Central memory CD4-positive, alpha-beta T cell (primary cell): ENCODE measurements at regions not wholly inside any gene's neighbourhood (a gene's known extent, or its start where the extent isn't known, plus 50 kb on each side); places are given as distances from the start of the nearest gene placed in this dataset.
"Not testable (repeated sequence)": the region's sequence is repeated elsewhere in the genome, so short reads cannot be mapped to it uniquely, and the experiment has no call there.

Experiments
- DNase-seq: peaks from one replicate; pipeline ENCODE4 v3.0.0; 2022

DNA sequence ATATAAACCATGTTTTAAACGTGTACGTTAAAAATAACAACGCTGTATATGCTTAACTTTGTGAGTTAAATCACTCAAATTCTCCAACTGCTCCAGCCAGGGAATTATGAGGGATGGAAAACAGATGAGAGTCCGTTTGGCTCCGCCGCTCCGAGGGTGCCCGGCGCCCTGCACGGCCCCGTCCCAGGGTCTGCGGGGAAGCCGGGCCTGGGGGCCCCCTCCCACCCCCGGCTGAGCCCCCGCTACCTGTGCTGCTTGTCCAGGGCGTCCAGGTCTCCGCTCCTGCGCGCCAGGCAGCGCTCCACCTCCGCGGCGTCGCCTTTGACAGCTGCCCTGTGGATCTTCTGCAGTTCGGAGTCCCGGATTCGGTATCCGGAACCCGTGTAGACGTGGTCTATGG, 415.5 kb downstream of the FOXD4L4 start:
- not testable (repeated sequence) for DNase-seq

DNA sequence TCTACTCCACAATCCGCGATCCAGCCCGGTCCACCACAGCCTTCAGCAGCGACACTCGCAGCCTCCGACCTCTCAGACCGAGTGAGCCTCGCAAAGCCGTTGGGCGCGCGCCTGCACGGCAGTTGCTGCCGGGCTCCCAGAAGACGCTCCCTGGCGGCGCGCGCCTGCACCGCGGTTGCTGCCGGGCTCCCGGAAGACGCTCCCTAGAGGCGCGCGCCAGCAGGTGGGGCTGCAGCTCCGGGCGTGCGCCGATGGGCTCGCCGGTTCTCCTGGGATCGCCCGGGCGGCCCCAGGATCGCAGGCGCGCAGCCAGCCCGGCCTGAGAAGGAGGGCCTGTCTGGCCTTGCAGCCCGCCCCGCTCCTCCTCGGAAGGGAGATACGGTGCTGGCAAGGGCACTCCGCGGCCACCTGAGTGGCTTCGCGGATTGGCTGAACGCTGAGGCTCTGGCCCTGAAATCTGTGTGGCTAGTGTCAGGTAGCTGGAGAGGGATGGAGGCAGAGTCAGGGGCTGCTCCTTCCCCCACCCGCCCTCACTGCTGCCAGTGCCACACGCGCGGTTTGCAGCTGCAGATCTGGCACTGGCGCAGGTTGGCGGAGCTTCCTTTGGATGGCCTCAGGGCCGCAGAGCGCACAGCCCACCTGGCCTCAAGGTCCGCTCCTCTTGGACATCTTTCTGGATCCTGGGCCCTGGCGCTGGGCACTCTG, 416.2 kb downstream of the FOXD4L4 start:
- not testable (repeated sequence) for DNase-seq

DNA sequence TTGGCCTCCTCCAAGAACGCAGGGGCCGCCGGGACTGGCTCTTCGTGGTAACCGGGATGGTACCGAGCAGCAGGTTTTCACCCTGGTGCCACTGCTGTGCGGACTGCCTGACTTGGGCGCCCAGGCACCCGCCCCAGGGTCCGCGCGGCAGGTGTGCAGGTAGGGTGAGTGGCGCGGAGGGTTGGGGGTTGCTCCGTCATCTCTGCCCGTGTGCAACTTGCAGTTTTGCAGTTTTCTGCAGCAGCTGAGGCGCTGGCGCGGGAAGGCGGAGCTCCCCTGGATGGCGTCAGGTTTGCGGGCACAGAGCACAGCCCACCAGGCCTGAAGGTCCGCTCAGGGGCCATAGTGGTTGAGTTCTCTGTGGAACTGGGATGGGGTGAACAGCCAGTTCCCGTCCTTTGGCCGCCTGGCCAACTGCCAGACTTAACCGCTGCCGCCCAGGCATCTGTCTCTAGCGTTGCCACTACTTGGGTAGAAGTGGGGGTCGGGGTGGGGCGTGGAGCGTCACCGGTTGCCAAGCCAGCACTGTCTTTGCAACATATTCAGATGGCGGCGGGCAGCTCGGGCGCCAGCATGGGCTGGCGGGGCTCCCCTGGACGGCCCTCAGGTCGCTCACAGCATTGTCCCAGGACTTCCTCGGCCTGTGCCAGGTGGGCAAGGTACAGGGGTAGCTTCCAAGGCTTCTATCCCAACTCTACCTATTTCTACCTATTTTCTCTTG, 417.2 kb downstream of the FOXD4L4 start:
- not testable (repeated sequence) for DNase-seq

DNA sequence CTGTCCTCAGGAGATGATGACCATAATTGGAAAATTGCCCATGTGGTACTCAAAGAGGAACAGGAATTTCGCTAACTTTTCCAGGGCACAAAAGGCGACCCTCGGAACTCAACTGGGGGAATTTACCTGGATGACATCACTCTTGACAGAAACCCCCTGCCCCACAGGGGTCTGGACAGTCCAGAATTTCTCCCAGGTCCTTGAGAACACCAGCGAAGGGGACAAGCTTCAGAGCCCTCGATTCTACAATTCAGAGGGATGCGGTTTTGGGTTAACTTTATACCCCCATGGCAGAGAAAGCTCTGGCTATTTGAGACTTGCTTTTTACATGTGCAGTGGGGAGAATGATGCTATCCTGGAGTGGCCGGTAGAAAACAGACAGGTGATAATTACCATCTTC, 445.4 kb downstream of the FOXD4L4 start:
- DNase-seq: not testable (repeated sequence)

DNA sequence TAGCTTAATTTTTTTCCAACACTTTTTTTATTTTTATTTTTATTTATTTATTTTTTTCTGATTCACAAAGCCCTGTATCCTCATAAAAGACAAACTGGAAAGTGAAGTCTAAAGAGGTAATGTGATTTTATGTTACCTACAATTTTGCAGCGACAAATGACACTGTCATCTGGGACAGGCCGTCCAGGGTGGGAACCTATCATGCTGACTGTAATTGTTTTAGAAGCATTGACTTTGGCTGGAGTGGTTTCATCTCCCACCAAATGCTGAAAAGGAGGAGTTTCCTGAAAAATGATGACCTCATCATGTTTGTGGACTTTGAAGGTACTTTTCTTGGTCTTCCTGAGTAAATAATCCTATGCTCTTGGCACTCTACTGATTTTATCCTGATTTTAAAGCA, 446.7 kb downstream of the FOXD4L4 start:
- DNase-seq: not testable (repeated sequence)

DNA sequence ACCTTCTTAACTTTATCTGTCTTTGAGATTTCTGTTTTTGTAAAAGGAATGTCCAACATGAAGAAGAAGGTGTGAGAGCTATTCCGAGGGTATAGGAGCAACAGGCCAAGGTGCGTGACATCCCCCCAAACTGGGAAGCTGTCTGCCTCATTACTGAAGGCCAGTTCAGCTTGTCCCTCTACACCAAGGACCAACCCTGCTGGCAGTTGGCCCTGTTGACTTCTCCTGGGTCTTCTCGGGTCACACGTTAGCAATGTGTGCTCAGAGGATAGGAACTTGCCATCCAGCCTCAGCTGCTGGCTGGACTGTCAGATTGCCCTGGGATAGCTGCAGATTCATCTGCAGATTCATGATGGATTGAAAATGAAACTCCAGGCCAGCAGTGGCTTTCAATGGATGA, 460.3 kb downstream of the FOXD4L4 start:
- not testable (repeated sequence) for DNase-seq

DNA sequence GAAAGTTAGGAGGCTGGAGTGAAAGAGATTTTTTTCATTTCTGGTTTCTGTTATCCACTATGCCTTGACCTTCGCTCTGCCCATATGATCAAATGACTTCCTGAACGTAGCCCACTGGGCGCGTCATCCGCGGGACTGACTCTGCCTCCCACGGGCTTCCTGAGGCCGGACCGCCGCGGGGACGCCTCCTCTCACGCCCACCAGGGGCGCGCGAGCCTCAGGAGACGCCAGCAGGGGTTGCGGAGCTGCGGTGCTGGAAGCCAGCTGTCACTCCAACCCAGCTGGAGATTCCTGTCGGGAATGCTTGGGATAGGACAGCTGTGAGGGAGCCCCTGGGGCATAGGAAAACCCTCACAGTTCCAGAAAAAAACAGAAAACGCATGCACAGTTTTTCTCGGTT, 461.5 kb downstream of the FOXD4L4 start:
- DNase-seq: not testable (repeated sequence)

DNA sequence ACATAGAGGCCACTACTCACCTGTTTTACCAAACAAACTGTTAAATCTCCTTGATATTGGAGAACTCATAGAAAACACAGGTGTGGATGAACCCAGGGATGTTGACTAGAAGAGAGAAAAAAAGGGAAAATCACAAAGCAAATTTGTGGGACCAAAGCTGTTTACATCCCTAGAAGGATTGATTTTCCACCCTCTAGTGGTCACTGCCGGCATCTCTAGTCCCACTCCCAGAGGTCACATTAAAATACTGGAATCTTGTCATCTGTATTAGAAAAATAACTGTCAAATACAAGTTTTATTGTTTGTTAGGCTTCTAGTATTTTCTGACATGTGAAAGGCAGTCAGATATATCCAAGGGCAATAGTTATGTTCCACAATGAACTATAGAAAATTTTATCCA, 469.7 kb downstream of the FOXD4L4 start:
- not testable (repeated sequence) for DNase-seq

DNA sequence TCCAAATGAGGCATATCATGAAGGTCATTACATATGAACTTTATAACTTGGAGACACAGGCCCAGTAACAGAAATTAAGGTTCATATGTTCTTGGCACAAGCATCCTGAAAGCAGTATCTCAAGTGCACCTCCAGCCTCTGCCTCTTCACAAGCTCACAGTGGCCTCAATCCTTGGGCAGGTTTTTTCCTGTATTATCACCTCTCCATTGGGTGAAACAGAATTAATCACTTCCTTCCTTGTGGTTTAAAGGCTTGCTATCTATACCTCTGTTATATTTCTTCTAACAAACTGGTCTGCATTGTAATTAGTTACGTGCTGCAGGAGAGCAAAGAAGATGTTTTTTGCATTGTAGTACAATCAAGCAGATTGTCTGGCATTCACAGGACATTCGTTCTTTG, 471.0 kb downstream of the FOXD4L4 start:
- DNase-seq: not testable (repeated sequence)

DNA sequence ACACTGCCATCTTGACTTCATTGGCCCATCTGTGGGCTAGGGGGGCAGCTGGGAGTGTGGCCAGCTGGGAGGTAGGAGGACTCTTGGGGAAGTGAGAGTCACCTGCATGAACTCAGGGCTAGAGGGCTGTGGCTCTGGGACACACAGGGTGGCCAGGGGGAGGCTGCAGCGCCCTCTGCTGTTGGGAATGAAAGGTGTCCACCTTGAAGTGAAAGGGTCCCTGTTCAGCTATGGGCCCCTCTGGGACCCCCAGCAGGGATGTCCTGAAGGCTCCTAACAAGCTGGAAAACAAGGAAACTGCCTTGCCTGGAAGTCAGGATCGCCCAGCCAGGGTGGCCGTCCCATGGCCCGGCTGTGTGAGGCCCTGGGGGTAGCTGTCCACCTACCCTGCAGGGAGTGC, 507.8 kb downstream of the FOXD4L4 start:
- not testable (repeated sequence) for DNase-seq

DNA sequence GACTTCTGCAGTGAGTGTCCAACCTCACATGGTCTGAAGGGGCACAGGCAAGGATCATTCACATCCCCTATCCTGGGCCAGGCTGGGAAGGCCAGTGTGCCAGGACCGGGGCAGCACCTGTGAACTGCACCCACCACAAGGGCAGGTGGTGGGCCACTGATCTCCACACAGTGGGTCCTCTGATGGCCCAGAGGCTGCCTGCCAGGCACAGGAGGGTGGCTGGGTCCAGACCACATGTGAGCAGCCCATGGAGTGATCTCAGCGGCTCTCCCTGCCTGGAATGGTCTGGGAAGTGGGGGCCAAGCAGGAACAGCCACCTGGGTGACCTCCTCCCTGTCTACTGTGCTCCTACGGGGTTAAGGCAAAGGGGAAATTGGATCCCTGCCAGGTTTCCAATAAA, 508.5 kb downstream of the FOXD4L4 start:
- not testable (repeated sequence) for DNase-seq

DNA sequence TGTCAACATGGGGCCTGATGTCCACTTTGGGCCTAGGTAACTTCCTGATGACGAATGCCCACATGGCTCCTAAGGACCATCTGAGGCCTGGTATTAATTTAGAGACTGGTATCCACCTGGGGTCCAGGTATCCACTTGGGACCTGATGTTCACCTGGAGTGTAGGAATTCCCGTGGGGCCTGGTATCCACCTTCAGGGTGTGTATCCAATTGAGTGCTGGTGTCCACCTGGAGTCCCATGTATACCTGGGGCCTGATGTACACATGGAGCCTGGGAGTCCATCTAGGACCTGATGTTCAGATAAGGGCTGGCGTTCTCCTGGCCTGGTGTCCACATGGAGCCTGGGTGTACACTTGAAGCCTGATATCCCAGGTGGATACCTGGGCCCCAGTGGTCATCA, 520.6 kb downstream of the FOXD4L4 start:
- DNase-seq: not testable (repeated sequence)

DNA sequence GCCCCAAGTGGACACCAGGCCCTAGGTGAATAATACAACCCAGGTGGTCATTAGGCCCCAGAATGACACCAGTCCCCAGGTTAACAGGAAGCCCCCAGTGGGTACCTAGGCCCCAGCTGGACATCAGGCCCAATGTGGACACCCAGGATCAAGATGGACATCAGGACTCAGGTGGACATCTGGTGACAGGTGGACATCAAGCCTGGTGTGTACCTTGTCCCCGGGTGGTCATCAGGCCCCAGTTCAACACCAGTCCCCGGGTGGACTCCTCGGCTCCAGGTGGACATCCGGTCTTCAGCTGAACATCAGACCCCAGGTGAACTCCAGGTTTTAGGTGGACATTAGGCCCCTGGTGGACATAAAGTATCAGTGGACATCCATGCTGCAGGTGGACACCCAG, 524.6 kb downstream of the FOXD4L4 start:
- DNase-seq: not testable (repeated sequence)

DNA sequence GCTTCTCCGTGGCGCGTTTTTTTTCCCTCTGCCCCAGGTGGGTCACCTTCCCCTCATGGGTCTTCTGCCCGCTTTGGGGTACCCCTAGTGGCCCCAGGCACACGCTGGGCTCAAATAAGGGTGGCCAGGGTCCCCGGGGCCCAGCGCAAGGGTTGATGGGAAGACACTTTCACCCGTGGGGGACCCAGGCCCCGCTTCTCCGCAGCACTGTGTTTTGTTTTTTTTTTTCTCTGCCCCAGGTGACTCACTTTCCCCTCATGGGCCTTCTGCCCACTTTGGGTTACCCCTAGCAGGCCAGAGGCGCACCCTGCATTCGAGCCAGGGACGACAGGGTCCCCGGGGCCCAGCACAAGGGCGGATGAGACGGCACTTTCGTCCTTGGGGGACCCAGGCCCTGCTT, 526.7 kb downstream of the FOXD4L4 start:
- DNase-seq: not testable (repeated sequence)

DNA sequence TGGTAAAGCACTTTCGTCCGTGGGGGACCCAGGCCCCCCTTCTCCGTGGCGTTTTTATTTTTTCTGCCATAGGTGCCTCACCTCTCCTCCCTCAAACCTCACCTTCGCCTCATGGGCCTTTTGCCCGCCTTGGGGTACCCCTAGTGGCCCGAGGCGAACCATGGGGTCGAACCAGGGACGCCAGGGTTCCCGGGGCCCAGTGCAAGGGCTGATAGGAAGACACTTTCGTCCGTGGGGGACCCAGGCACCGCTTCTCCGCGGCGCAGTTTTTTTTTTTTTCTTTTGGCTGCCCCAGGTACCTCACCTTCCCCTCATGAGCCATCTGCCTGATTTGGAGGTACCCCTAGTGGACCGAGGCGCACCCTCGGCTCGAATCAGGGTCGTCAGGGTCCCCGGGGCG, 527.8 kb downstream of the FOXD4L4 start:
- DNase-seq: not testable (repeated sequence)

DNA sequence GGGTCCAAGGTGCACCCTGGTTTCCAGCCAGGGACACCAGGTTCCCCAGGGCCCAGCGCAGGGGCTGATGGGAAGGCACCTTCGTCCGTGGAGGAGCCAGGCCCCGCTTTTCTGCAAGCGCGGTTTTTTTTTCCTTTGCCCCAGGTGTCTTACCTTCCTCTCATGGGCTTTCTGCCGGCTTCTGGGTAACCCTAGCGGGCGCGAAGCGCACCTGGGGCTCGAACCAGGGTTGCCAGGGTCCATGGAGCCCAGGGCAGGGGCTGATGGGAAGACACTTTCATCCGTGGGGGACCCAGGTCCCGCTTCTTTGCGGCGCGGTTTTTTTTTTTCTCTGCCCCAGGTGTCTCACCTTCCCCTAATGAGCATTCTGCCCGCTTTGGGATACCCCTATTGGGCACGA, 529.3 kb downstream of the FOXD4L4 start:
- DNase-seq: not testable (repeated sequence)

DNA sequence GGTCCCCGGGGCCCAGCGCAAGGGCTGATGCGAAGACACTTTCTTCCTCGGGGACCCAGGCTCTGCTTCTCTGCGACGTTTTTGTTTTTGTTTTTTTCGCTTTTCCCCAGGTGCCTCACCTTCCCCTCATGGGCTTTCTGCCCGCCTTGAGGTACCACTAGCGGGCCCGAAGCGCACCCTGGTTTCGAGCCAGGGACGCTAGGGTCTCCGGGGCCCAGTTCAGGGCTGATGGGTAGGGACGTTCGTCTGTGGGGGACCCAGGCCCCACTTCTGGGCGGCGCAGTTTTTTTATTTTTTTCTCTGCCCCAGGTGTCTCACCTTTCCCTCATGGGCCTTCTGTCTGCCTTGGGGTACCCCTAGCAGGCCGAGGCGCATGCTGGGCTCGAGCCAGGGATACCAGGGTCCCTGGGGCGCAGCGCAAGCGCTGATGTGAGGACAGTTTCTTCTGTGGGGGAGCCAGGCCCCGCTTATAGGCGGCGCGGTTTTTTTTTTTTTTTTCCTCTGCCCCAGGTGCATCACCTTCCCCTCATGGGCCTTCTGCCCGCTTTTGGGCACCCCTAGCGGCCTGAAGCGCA, 530.0 kb downstream of the FOXD4L4 start:
- not testable (repeated sequence) for DNase-seq

DNA sequence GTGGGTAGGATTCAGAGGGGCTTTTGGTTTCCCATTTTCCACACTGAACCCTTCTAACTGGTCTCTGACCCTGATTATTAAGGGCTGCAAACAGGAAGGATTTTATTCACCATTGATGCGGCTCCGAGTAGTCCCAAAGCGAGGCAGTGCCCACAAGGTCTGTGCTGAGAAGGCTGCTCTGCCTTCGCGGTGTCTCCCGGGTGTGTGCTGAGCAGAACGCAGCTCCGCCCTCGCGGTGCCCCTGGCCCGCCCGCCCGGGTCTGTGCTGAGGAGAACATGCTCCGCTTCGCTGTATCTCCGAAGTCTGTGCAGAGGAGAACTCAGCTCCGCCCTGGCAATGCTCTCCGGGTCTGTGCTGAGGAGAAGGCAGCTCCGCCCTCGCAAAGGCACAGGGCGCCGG, 530.7 kb downstream of the FOXD4L4 start:
- peak; percentile 17 for DNase-seq

DNA sequence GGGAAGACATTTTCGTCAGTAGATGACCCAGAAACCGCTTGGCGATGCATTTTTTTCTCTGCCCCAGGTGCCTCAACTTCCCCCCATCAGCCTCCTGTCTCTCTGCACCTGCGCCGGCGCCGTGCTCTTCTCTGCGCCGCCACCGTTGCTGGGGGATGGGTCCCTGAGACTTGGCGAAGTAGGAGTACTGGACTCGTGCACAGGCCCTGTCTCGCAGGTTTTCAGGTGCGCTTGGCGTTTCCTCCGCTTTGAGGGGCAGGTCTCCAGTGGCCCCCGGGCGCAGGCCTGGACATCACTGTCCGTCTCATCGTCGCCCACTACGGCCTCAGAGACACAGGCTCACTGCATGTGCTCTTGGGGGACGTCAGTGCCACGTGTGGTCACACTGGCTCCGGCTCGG, 532.1 kb downstream of the FOXD4L4 start:
- DNase-seq: not testable (repeated sequence)

DNA sequence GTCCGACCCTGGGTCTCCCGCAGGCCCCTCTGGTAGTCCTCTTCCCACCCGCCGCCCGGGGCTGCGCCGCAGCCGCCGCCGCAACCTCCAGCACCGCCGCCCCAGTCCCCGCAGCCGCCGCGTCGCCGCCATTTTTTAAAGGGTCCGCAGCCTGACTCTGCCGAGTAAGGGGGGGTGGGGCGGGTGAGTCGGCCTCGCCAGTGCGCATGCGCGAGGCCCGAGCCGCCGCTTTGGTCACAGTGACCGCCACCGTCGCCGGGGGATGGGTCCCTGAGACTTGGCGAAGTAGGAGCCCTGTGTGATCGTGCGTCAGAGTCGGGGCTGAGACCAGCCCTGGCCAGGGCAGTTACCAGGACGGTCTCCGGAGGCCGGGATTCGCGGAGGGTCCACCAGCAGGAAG, 532.8 kb downstream of the FOXD4L4 start:
- DNase-seq: peak; percentile 60

DNA sequence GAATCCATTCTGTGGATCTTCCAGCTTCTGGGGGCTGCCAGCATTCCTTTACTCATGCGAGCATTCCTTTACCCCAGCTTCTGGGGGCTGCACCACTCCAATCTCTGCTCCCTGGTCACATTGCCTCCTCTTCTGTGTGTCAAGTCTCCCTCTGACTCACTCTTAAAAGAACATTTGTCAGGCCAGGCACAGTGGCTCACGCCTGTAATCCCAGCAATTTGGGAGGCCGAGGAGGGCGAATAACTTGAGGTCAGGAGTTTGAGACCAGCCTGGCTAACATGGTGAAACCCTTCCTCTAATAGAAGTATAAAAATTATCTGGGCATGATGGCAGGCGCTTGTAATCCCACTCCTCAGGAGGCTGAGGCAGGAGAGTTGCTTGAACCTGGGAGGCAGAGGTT, 541.9 kb downstream of the FOXD4L4 start:
- not testable (repeated sequence) for DNase-seq
